GM21619 (cell line): ENCODE measurements at regions not wholly inside any gene's neighbourhood (a gene's known extent, or its start where the extent isn't known, plus 50 kb on each side); places are given as distances from the start of the nearest gene placed in this dataset.
"Not testable (repeated sequence)": the region's sequence is repeated elsewhere in the genome, so short reads cannot be mapped to it uniquely, and the experiment has no call there.

Experiments
- ATAC-seq: cut with Tn5 transposase; IDR thresholded peaks from one replicate; pipeline ENCODE4 v1.9.1; 2021; ENCODE audit not compliant: unreplicated experiment

DNA sequence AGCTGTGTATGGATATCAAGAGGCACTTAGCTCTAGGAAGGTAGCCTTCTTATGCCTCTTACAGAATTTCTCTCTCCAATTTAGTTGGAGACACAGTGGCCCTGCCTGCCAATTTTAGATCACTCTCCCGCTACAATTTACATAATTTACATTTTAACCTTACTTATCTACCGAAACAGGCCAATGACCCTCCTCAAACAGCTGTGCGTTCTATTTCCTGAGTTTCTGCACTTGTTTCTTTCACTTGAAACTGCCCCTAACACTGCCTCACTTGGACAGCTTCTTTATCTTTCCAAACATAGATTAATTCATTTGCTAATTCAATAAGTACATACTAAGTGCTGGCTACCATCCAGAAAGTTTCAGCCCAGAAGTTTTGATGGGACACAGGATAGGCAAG, 52.9 kb upstream of the HDDC2 start:
- ATAC-seq, result no peak

DNA sequence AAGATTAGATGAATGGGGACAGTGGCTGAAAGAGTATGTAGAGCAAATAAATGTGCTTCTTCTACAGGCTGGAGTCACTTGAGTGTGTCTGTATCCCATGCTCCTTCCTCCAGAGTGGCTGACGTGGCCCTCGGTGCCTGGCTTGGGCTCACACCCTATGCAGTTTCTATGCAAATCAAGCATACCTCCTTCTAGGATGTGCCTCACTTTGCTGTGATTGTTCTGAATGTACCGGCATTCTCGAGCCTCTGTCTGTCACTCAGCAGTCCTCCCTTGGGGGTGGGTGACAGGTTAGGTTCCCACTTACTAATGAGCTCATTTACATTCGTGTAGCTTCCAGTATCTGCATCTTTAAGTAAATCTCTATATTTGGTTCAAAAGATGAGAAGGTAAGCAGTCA, 55.1 kb upstream of the HDDC2 start:
- peak; percentile 58 for ATAC-seq

DNA sequence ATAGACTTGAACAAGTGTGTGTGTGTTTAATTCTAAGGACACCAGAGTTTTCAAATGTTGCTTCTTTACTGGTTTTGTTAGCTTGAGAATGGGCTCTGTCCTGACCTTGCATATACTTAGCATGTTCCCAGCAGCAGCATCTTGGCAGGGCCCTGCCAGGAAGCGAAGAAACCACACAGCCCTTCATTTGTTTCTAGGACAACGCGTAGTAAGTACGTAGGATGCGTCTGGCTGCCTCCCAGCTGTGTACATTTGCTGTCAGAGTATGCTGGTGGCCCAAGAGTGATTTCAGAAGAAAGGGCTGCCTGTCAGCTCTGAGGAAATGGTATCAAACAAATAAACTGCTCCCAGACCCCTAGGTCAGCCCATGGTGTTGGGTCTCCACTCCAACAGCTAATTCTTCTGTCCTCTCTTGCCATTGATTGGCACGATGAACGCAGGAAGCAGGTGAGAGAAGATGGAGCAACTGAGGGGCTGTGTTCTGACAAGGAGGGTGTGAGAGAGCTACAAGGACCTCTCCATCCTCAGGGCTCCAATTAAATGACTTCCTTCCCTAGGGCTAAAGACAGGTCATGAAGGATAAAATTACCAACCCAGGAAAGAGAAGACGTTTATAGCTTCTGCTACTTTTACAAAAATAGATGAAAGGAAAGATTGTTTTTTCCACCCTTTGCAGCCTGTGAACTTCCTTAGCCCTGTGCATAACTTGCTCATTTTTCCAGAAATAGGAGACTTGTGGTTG, 55.9 kb upstream of the HDDC2 start:
- ATAC-seq, result peak; percentile 71

DNA sequence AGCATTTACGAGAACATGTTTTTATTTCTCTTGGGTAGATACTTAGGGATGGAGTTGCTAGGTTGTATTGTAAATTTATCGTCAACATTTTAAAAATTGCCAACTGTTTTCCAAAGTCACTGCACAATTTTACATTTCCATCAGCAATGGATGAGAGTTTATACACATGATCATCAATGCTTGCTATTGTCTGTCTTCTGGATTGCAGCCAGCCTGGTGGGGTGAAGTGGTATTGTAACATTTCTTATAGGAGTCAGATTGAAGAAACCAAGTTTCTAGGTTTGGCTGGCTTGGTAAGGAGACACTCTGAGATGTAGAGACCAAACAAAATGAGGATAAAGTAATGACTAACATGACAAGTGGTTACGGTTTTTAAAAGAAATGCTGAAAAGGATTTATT, 57.1 kb upstream of the HDDC2 start:
- no peak for ATAC-seq

DNA sequence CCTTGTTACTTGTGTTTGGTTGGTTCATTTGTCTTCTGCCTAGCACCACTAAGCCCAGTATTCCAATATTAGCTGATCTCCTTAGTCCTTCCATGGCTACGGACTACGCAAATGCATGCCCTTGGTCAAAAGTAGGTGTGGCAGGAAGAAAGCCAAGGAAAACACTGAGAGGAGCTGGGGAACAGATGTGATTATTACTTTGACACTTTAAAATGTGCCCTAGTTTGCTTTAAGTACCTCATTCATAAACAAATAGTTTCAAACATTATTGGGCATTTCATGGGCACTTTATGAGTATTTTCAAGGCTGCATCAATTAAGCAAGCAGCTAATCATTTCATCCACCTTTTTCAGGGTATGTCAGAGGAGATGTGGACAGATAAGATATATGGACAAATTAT, 60.1 kb upstream of the HDDC2 start:
- ATAC-seq, result no peak

- no peak for ATAC-seq
These were observed 61.5 kb upstream of the HDDC2 start for GRCh38 chr6:125363039-125363823.

DNA sequence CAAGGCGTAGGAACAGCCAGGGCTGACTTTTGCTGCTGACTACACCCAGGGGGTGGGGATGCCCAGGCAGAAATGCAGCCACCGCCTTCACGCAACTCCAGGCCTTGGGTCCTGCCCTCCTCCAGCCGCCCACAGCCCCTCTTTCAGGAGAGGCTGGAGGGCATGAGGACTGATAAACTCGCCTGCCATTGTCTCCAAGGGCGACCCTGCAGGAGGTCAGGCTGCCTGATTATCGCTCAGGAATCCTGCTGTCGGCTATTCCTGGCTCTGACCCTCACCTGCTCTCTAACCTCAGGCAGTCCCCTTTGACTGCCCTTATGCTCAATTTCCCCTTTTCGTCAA, 62.0 kb upstream of the HDDC2 start:
- ATAC-seq, result no peak

DNA sequence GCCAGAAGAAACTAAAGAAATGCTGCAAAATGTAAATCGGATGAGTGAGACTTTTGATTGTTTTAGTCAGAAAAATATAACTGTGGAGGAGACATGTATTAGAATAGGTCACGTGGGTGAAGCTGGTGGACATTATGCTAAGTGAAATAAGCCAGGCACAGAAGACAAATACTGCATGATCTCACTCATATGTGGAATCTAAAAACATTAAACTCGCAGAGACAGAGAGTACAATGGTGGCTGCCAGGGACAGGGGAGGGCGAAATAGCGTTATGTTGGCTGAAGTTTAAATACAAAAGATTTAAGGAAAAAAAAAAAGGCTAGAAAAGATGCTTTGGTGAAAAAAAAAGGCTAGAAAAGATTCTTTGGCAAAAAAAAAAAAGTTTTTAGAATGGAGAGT, 63.5 kb upstream of the HDDC2 start:
- ATAC-seq, result no peak

- ATAC-seq, result no peak
These were observed 65.4 kb upstream of the HDDC2 start for GRCh38 chr6:125367036-125367782.

GRCh38 chr6:125370343-125370742, 68.6 kb upstream of the HDDC2 start:
- no peak for ATAC-seq

DNA sequence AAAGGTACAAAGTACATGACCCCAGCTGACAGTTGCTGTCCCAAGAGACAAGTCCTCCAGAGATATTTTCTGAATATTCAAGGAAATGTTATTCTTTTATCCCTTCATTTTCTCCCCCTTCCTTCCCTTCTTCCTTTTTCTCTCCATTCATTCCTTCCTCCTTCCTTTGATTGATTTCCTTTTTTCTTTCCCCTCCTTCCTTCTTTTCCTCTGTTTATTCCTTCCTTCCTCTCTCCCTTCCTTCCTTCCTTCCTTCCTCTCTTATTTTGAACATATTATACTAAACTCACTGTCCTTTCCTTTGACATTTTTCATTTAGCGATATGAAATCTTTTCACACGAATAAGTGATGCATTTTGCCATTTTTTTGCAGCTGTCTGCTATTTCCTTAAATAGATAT, 73.2 kb upstream of the HDDC2 start:
- no peak for ATAC-seq

DNA sequence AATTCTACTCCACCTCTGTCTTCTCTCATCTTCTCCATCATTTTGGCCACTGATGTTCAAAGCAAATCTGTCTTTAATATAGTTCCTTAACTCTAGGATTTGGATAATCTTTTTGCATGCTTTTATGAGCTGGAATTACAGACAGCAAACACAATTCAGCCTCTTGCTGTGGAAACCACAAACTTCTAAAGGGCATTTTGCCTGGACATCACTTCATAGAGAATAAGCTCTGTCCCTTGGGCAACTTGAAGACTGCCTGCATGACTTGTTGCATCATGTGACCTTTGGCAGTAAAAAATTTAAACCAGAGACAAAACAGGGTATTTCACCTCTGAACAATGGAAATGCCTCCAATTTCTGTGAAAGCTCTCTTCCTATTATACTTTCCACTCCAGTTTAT, 74.1 kb upstream of the HDDC2 start:
- no peak for ATAC-seq

GRCh38 chr6:125377621-125378020, 75.9 kb upstream of the HDDC2 start:
- ATAC-seq, result no peak

DNA sequence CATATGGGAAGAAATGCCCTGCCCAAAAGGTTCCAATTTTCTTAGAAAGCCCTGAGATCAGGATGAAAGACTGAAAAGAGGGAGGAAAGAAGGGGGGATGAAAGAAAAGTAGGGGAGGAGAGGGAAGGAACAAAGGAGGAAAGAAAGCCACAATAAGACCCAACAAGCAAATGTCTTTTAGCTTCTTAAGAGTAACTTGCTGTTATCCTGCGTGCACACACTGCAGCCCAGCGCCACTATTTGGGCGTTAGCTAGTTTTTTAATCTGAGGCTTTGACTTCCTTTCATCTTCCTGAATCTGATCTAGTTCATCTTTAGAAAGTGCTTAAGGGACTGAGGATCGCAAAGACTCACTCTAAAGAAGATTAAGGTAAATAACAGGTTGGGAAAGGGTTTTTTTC, 77.4 kb upstream of the HDDC2 start:
- no peak for ATAC-seq

DNA sequence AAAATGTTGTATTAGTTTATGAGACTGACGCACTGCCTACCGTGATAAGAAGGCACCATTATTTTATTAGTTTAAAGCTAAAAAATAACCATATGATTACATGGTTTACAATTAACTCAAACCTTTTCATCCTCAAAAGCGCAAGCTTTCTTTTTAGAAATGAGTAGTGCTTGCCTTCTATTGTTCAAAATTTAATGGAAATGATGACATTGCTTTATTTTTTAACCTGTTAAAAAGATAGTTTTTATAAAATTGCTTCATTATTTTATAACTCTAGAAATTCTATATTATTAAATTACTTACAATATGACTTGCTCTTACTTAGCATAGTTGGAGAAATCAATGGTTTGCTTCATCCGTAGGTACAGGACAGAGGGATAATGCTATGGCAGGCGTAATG, 78.7 kb upstream of the HDDC2 start:
- no peak for ATAC-seq

GRCh38 chr6:125386337-125386736, 84.6 kb upstream of the HDDC2 start:
- ATAC-seq, result not testable (repeated sequence)

DNA sequence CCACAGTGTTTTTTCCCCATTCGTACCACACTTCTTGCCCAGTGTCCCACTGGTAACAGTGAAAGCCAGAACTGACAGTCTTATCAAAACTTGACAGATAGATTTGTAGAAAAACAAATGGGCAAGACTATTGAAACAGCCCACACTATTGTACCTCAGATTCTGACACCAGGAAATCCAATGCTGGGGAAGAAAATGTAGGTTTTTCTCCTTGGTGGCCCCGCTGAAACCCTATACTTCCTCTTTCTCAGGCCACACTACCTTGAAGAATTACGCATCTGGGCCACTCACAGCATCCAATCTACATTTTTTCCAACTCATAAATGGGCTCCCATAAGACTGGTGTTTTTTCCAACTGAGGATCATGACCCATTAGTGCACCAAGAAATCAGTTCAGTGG, 90.9 kb upstream of the HDDC2 start:
- peak; percentile 69 for ATAC-seq

DNA sequence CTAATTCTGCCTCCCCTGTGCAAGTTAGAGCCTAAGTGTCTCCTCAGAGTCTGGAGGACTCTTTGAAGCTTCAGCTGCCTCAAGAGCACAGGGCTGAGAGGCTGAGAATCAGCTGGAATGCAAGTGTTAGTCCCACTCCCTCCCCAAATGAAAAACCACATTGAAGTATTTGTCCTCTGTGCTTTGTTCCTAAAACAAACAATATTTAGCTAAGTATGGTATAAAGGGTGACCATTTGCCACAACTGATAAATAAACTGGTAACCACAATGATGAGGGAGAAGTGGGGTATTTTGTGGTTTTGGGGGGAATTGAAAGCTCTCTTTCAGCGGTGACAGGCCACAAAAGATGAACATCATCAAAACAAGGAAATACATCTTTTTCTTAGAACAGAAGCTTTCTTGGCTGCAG, 91.7 kb upstream of the HDDC2 start:
- no peak for ATAC-seq

GRCh38 chr6:125406741-125407140, 105.0 kb upstream of the HDDC2 start:
- ATAC-seq, result no peak

- ATAC-seq, result no peak
These were observed 112.7 kb upstream of the HDDC2 start for GRCh38 chr6:125414507-125414906.

DNA sequence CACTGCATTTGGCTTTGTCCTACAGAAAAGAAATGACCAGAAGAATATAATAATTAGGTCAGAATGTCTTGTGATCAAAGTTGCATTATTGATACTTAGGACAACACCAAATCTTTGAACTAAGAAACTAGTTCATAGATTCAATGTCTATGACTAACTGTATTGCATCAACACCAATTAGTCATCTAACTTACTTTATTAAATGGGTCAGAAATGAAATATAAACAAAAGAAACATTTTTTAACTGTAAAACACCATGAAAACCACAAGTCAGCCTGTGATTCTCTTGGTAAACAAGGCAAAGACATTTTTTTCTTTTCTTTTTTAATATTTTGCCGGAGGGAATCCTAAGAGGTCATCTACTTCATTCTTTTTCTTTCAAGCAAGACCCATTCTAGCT, 114.1 kb upstream of the HDDC2 start:
- ATAC-seq, result no peak

DNA sequence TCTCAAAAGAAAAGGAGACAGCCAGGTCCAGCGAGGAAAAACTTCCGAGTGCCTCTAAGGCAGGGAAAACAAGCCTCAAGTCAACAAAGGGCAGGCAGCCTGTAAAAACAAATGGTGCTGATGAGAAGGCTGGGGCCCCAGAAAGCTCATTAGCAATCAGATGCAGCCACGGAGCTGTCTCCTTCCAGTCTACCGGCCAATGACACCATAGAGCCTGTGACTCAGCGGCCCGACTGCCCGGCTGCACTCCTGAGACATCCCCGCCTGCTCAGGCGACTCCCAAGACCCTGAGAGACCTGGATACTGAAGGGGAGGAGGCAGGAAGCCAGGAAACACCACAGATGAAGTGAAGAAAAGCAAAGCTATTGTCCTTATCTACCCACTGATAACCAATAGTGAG, 120.1 kb upstream of the HDDC2 start:
- no peak for ATAC-seq
